ENCODE measurements at regions not wholly inside any gene's neighbourhood (a gene's known extent, or its start where the extent isn't known, plus 50 kb on each side); places are given as distances from the start of the nearest gene placed in this dataset.
"Not testable (repeated sequence)": the region's sequence is repeated elsewhere in the genome, so short reads cannot be mapped to it uniquely, and the experiment has no call there.

DNA sequence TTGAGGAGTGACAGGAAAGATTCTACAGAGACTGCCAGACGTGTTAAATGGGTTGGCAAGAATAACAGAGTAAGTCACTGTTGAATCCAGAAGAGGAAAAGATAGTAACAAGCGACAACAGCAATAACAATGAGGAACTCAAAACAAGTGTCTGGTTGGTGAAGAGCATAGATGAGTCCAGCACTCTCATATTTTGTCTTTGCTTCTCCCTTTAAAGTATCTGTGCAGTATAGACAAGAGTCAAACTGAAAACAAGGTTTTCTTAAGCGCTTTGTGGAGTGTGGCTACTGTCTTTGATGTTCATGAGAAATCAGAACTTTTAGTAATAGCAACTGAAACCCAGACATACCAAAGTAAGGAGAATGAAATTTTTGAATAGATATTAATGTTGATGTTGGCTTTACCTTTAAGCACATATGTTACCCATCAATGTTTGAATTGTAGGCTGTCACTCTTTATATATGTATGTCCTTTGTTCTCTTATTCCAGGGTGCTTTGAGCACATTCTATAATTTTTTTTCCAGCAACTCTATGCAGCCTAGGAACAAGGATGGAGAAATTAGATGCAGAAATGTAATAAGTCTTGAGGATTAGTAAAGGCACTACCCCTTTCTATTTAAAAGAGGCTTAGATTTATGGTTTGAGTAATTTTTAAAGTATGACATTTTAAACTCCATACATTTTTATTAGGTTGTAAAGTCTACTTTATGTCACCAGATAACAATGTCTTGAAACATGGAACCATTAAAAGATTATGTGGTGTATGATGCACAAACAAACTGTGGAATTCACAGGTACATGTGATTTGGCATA, 185.5 kb downstream of the NFKBIZ start:
- peaks cover 4% of the 10 kb centered on the region for H3K27me3 Mint-ChIP-seq (ENCODE audit: insufficient read depth)
- peaks cover 31% of the 10 kb centered on the region for H3K9me3 Mint-ChIP-seq
- no peak overlapping the region for H3K4me3 Mint-ChIP-seq
- no peak for DNase-seq (ENCODE audit: low spot score)
- H3K36me3 Mint-ChIP-seq (ENCODE audit: low read depth), result peaks cover 11% of the 10 kb centered on the region
- intact Hi-C loops (cut with micrococcal nuclease), result loop anchor here (1.0 kb wide), 1 partner anchor 27 kb away; no protein-coding TSS in a partner anchor
- no peak overlapping the region for H3K27ac Mint-ChIP-seq
- peaks cover 13% of the 10 kb centered on the region for H3K4me1 Mint-ChIP-seq (ENCODE audit: low read depth)

GRCh38 chr3:102036017-102036416, 186.7 kb downstream of the NFKBIZ start:
- intact Hi-C loops (cut with micrococcal nuclease), result no loop called here
- Mint-ChIP-seq H3K27ac (no peak overlapping the region), H3K9me3 (peaks cover 32% of the 10 kb centered on the region), H3K36me3 (ENCODE audit: low read depth) (peaks cover 10% of the 10 kb centered on the region), H3K4me3 (no peak overlapping the region), H3K4me1 (ENCODE audit: low read depth) (peaks cover 13% of the 10 kb centered on the region), H3K27me3 (ENCODE audit: insufficient read depth) (peaks cover 5% of the 10 kb centered on the region)
- DNase-seq (ENCODE audit: low spot score), result no peak

- peaks cover 12% of the 10 kb centered on the region for H3K36me3 Mint-ChIP-seq (ENCODE audit: low read depth)
- H3K4me1 Mint-ChIP-seq (ENCODE audit: low read depth), result peaks cover 13% of the 10 kb centered on the region
- no peak overlapping the region for H3K27ac Mint-ChIP-seq
- peaks cover 36% of the 10 kb centered on the region for H3K9me3 Mint-ChIP-seq
- peaks cover 7% of the 10 kb centered on the region for H3K27me3 Mint-ChIP-seq (ENCODE audit: insufficient read depth)
- intact Hi-C loops (cut with micrococcal nuclease), result no loop called here
- H3K4me3 Mint-ChIP-seq, result no peak overlapping the region
- no peak for DNase-seq (ENCODE audit: low spot score)
These were observed 187.2 kb downstream of the NFKBIZ start for GRCh38 chr3:102036472-102036871.

GRCh38 chr3:102037209-102037608, 187.9 kb downstream of the NFKBIZ start:
- Mint-ChIP-seq H3K4me1 (ENCODE audit: low read depth) (peaks cover 13% of the 10 kb centered on the region), H3K36me3 (ENCODE audit: low read depth) (peaks cover 12% of the 10 kb centered on the region), H3K27me3 (ENCODE audit: insufficient read depth) (peaks cover 8% of the 10 kb centered on the region), H3K4me3 (no peak overlapping the region), H3K9me3 (peaks cover 37% of the 10 kb centered on the region), H3K27ac (no peak overlapping the region)
- no peak for DNase-seq (ENCODE audit: low spot score)
- intact Hi-C loops (cut with micrococcal nuclease), result no loop called here

GRCh38 chr3:102037791-102038190, 188.5 kb downstream of the NFKBIZ start:
- intact Hi-C loops (cut with micrococcal nuclease), result no loop called here
- Mint-ChIP-seq H3K27me3 (ENCODE audit: insufficient read depth) (peaks cover 12% of the 10 kb centered on the region), H3K36me3 (ENCODE audit: low read depth) (peaks cover 12% of the 10 kb centered on the region), H3K9me3 (peaks cover 42% of the 10 kb centered on the region), H3K27ac (no peak overlapping the region), H3K4me3 (no peak overlapping the region), H3K4me1 (ENCODE audit: low read depth) (peaks cover 13% of the 10 kb centered on the region)
- no peak for DNase-seq (ENCODE audit: low spot score)

DNA sequence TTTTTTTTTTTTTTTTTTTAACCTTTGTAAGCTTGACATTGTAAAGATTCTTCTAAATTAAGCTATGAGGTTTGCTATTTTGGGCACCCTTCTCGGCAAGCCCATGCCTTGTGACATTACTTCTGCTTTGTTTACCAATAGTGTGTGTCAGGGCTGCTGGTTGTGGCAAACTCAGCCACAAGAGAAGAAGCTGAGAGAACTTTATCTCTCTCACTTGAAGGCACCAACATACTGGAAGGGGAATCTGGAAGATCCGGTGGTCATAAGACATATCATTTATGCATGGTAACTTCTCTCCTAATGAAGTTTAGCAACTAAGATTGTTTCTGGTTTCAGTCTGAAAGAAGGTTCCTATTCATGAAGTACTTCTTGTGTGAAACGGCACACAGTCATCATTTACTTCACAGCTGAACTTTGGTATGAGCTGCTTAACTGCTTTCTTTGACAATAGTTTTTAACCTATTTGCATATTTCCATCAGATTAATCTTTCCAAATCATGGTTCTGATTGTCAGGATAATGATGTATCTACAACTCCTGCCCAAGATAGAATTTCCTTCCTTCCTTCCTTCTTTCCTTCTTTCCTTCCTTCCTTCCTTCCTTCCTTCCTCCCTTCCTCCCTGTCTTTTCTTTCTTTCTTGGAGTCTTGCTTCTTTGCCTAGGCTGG, 189.3 kb downstream of the NFKBIZ start:
- H3K4me1 Mint-ChIP-seq (ENCODE audit: low read depth), result peaks cover 13% of the 10 kb centered on the region
- H3K9me3 Mint-ChIP-seq, result peaks cover 46% of the 10 kb centered on the region
- peaks cover 12% of the 10 kb centered on the region for H3K36me3 Mint-ChIP-seq (ENCODE audit: low read depth)
- intact Hi-C loops (cut with micrococcal nuclease), result no loop called here
- no peak for DNase-seq (ENCODE audit: low spot score)
- H3K27me3 Mint-ChIP-seq (ENCODE audit: insufficient read depth), result peaks cover 12% of the 10 kb centered on the region
- H3K27ac Mint-ChIP-seq, result no peak overlapping the region
- H3K4me3 Mint-ChIP-seq, result no peak overlapping the region

- intact Hi-C loops (cut with micrococcal nuclease); DNase-seq (ENCODE audit: low spot score); H3K27ac Mint-ChIP-seq; H3K4me3 Mint-ChIP-seq: not testable (repeated sequence)
- Mint-ChIP-seq H3K9me3 (peaks cover 46% of the 10 kb centered on the region), H3K4me1 (ENCODE audit: low read depth) (peaks cover 13% of the 10 kb centered on the region), H3K27me3 (ENCODE audit: insufficient read depth) (peaks cover 12% of the 10 kb centered on the region), H3K36me3 (ENCODE audit: low read depth) (peaks cover 12% of the 10 kb centered on the region)
These were observed 190.8 kb downstream of the NFKBIZ start for GRCh38 chr3:102040144-102040543.

GRCh38 chr3:102053375-102053989, 204.2 kb downstream of the NFKBIZ start:
- no peaks in the 10 kb centered on the region for H3K27me3 Mint-ChIP-seq (ENCODE audit: insufficient read depth)
- H3K9me3 Mint-ChIP-seq, result peaks cover 40% of the 10 kb centered on the region
- H3K4me1 Mint-ChIP-seq (ENCODE audit: low read depth), result peaks cover 18% of the 10 kb centered on the region
- peaks cover 22% of the 10 kb centered on the region for H3K36me3 Mint-ChIP-seq (ENCODE audit: low read depth)
- no peak overlapping the region for H3K4me3 Mint-ChIP-seq
- DNase-seq (ENCODE audit: low spot score), result no peak
- no peak overlapping the region for H3K27ac Mint-ChIP-seq
- intact Hi-C loops (cut with micrococcal nuclease), result no loop called here

DNA sequence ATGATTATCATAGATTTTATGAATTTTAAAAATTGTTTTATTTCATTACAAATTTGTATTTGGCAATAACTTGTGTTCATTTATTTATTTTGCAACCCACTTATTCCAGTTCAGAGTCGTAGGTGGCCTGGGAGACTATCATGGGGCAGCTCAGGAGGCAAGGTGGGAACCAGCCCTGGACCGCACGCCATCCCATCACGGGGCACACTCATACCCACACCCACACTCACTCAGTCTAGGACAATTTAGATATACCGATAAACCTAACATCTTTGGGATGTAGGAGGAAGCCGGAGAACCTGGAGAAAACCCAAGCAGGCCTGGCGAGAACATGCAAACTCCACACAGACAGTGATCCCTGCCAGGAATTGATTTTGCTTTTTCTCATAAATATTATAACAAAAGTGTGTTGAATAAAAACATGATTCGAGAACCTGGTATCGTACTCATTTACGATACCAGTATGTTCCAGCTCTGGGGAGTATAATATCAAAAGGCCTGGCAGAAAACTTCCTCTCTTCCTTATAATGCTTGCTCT, 205.3 kb downstream of the NFKBIZ start:
- Mint-ChIP-seq H3K9me3 (peaks cover 29% of the 10 kb centered on the region), H3K4me1 (ENCODE audit: low read depth) (peaks cover 29% of the 10 kb centered on the region), H3K36me3 (ENCODE audit: low read depth) (peaks cover 24% of the 10 kb centered on the region), H3K27ac (no peak overlapping the region), H3K4me3 (no peak overlapping the region), H3K27me3 (ENCODE audit: insufficient read depth) (no peaks in the 10 kb centered on the region)
- DNase-seq (ENCODE audit: low spot score), result no peak
- intact Hi-C loops (cut with micrococcal nuclease), result loop anchor here (5.0 kb wide), 1 partner anchor 38 kb away; no protein-coding TSS in a partner anchor

GRCh38 chr3:102057781-102058421, 208.6 kb downstream of the NFKBIZ start:
- peak overlapping the region; percentile 1 for H3K4me3 Mint-ChIP-seq
- H3K9me3 Mint-ChIP-seq, result peaks cover 13% of the 10 kb centered on the region
- no peaks in the 10 kb centered on the region for H3K27me3 Mint-ChIP-seq (ENCODE audit: insufficient read depth)
- peak; percentile 20 for DNase-seq (ENCODE audit: low spot score)
- intact Hi-C loops (cut with micrococcal nuclease), result loop anchor here (5.0 kb wide), 1 partner anchor 34 kb away; no protein-coding TSS in a partner anchor
- peaks cover 35% of the 10 kb centered on the region for H3K4me1 Mint-ChIP-seq (ENCODE audit: low read depth)
- peaks cover 12% of the 10 kb centered on the region for H3K36me3 Mint-ChIP-seq (ENCODE audit: low read depth)
- H3K27ac Mint-ChIP-seq, result peak overlapping the region; percentile 8

GRCh38 chr3:102059145-102059943, 210.0 kb downstream of the NFKBIZ start:
- Mint-ChIP-seq H3K4me3 (no peak overlapping the region), H3K9me3 (peaks cover 13% of the 10 kb centered on the region), H3K4me1 (ENCODE audit: low read depth) (peaks cover 35% of the 10 kb centered on the region), H3K36me3 (ENCODE audit: low read depth) (peaks cover 12% of the 10 kb centered on the region), H3K27me3 (ENCODE audit: insufficient read depth) (no peaks in the 10 kb centered on the region), H3K27ac (no peak overlapping the region)
- intact Hi-C loops (cut with micrococcal nuclease), result loop anchor here (5.0 kb wide), 1 partner anchor 33 kb away; no protein-coding TSS in a partner anchor
- no peak for DNase-seq (ENCODE audit: low spot score)

- Mint-ChIP-seq H3K27ac (no peak overlapping the region), H3K27me3 (ENCODE audit: insufficient read depth) (no peaks in the 10 kb centered on the region), H3K9me3 (peaks cover 13% of the 10 kb centered on the region), H3K4me3 (no peak overlapping the region), H3K4me1 (ENCODE audit: low read depth) (peaks cover 35% of the 10 kb centered on the region), H3K36me3 (ENCODE audit: low read depth) (peaks cover 14% of the 10 kb centered on the region)
- DNase-seq (ENCODE audit: low spot score), result no peak
- intact Hi-C loops (cut with micrococcal nuclease), result no loop called here
These were observed 211.5 kb downstream of the NFKBIZ start for GRCh38 chr3:102060814-102061213.

Data from activated T-helper 1 cell treated with anti-CD3 and anti-CD28 coated beads, Interleukin-12 subunit alpha, Interleukin-12 subunit beta, Interleukin-2, Interleukin-4 antibody, amounts not matched to agents 30 ng/mL and 10 ng/mL and 1 ng/mL, durations not matched to agents 14 hours and 24 hours and 36 hours (primary cell).